Neural cell (in vitro differentiated cells): ENCODE measurements at regions not wholly inside any gene's neighbourhood (a gene's known extent, or its start where the extent isn't known, plus 50 kb on each side); places are given as distances from the start of the nearest gene placed in this dataset.

Source experiments
- H2AFZ ChIP-seq: fragments of 200-600, 300-800 bp; sonication (generic), shearing (Covaris generic); 2 replicates; pipeline ENCODE4 v1.6.0; 2014; ENCODE audit warnings: low read depth, mild to moderate bottlenecking, antibody characterized with exemption, low read length, moderate library complexity
- H3F3A ChIP-seq: fragments of 200-600 bp; shearing (Covaris generic); 2 replicates; pipeline ENCODE4 v1.6.1; 2016; ENCODE audit warnings: mild to moderate bottlenecking, moderate library complexity, mixed read lengths, antibody characterized with exemption, low read length; ENCODE audit not compliant: insufficient read depth, poor library complexity, severe bottlenecking
- H3K27ac ChIP-seq: fragments of 200-600, 300-800 bp; sonication (generic), shearing (Covaris generic); 2 replicates; pipeline ENCODE4 v1.5.1; 2014; ENCODE audit warnings: mild to moderate bottlenecking, low read length, moderate library complexity
- H3K27me3 ChIP-seq: fragments of 300-800, 200-600 bp; sonication (generic), shearing (Covaris generic); 2 replicates; pipeline ENCODE4 v1.6.0; 2014; ENCODE audit warnings: mild to moderate bottlenecking, low read depth, low read length, moderate library complexity; ENCODE audit not compliant: insufficient read depth
- H3K36me3 ChIP-seq: fragments of 300-800, 200-600 bp; sonication (generic), shearing (Covaris generic); 2 replicates; pipeline ENCODE4 v1.5.1; 2014; ENCODE audit warnings: mild to moderate bottlenecking, antibody characterized with exemption, low read length, moderate library complexity; ENCODE audit not compliant: insufficient read depth
- H3K4me2 ChIP-seq: fragments of 300-800, 200-600 bp; sonication (generic), shearing (Covaris generic); 2 replicates; pipeline ENCODE4 v1.6.0; 2014; ENCODE audit warnings: mild to moderate bottlenecking, low read length
- H3K4me3 ChIP-seq: fragments of 300-800, 200-600 bp; sonication (generic), shearing (Covaris generic); 2 replicates; pipeline ENCODE4 v1.5.1; 2014; ENCODE audit warnings: mild to moderate bottlenecking, low read length, moderate library complexity
- H3K79me2 ChIP-seq: fragments of 200-600 bp; shearing (Covaris generic); replicated peaks from 2 replicates; pipeline ENCODE4 v1.6.0; 2014; ENCODE audit warnings: mild to moderate bottlenecking, low read length, moderate library complexity; ENCODE audit not compliant: insufficient read depth
- H3K9ac ChIP-seq: fragments of 300-800, 200-600 bp; sonication (generic), shearing (Covaris generic); 2 replicates; pipeline ENCODE4 v1.6.1; 2016; ENCODE audit warnings: mild to moderate bottlenecking, low read length, mixed read lengths
- H3K9me2 ChIP-seq: fragments of 200-600 bp; shearing (Covaris generic); 2 replicates; pipeline ENCODE4 v1.6.1; 2016; ENCODE audit warnings: mild to moderate bottlenecking, low read length, mixed read lengths; ENCODE audit not compliant: insufficient read depth
- H3K9me3 ChIP-seq: fragments of 200-600, 300-800 bp; sonication (generic), shearing (Covaris generic); 2 replicates; pipeline ENCODE4 v1.6.1; 2016; ENCODE audit warnings: mild to moderate bottlenecking, mixed run types, low read length, moderate library complexity, mixed read lengths
- H4K20me1 ChIP-seq: fragments of 200-600 bp; shearing (Covaris generic); 2 replicates; pipeline ENCODE4 v1.6.1; 2016; ENCODE audit warnings: mild to moderate bottlenecking, mixed run types; ENCODE audit not compliant: insufficient read depth
- EP300 ChIP-seq: fragments of 450-650 bp; conservative IDR thresholded peaks from 2 replicates; pipeline ENCODE4 v1.6.1; 2014; ENCODE audit warnings: antibody characterized with exemption, mild to moderate bottlenecking, moderate library complexity; ENCODE audit not compliant: poor library complexity, severe bottlenecking
- EZH2 ChIP-seq: fragments of 200-600, 300-800 bp; shearing (Covaris generic), sonication (generic); IDR thresholded peaks from 2 replicates; pipeline ENCODE4 v1.6.1; 2014; ENCODE audit warnings: antibody characterized with exemption, low read length, borderline replicate concordance, mild to moderate bottlenecking; ENCODE audit not compliant: insufficient read depth, poor library complexity, severe bottlenecking
- MXI1 ChIP-seq: fragments of 450-650 bp; conservative IDR thresholded peaks from 2 replicates; pipeline ENCODE4 v1.6.1; 2014; ENCODE audit warnings: antibody characterized with exemption, mild to moderate bottlenecking; ENCODE audit not compliant: poor library complexity, severe bottlenecking
- POLR2AphosphoS5 ChIP-seq: IDR thresholded peaks from 2 replicates; pipeline ENCODE4 v1.6.1; 2012
- RAD21 ChIP-seq: fragments of 450-650 bp; conservative IDR thresholded peaks from 2 replicates; pipeline ENCODE4 v1.6.1; 2014; ENCODE audit warnings: antibody characterized with exemption, mild to moderate bottlenecking, moderate library complexity
- SMC3 ChIP-seq: fragments of 450-650 bp; conservative IDR thresholded peaks from 2 replicates; pipeline ENCODE4 v1.6.1; 2014; ENCODE audit warnings: antibody characterized with exemption, mild to moderate bottlenecking, moderate library complexity; ENCODE audit not compliant: poor library complexity
- TAF1 ChIP-seq: IDR thresholded peaks from 2 replicates; pipeline ENCODE4 v1.6.1; 2012; ENCODE audit warnings: low read depth
- TF ChIP-seq, protein P1 (sequence below): IDR thresholded peaks from 2 replicates; pipeline ENCODE4 v1.6.1; 2012; ENCODE audit warnings: borderline replicate concordance
- TF ChIP-seq, protein P2 (sequence below): fragments of 450-650 bp; IDR thresholded peaks from 2 replicates; pipeline ENCODE4 v1.5.1; 2014; ENCODE audit warnings: antibody characterized with exemption, mild to moderate bottlenecking, moderate library complexity; ENCODE audit not compliant: poor library complexity, severe bottlenecking

DNA sequence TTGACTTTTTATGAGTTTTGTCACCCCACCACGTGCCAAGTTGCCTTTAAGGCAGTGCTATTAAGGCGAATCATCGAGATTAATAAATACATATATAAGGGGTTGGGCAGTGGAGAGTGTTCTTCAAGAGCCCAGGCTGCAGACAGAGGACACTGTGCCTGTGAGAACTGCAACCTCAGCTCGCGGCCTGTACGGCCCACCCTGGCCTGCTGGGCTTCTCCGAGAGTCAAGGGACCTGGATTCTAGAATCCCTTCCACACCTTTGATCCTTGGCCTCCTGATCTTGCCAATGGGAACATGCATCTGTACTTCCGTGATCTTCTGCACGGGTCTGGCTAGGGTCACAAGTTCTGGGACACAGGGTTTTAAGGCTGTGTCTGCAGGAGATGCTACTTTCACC is 54.5 kb downstream of the IRX5 start:
- TF ChIP-seq POLR2AphosphoS5, result no peak
- TF ChIP-seq EP300, result no peak
- no peak for TF ChIP-seq TAF1
- TF ChIP-seq, protein P1, sequence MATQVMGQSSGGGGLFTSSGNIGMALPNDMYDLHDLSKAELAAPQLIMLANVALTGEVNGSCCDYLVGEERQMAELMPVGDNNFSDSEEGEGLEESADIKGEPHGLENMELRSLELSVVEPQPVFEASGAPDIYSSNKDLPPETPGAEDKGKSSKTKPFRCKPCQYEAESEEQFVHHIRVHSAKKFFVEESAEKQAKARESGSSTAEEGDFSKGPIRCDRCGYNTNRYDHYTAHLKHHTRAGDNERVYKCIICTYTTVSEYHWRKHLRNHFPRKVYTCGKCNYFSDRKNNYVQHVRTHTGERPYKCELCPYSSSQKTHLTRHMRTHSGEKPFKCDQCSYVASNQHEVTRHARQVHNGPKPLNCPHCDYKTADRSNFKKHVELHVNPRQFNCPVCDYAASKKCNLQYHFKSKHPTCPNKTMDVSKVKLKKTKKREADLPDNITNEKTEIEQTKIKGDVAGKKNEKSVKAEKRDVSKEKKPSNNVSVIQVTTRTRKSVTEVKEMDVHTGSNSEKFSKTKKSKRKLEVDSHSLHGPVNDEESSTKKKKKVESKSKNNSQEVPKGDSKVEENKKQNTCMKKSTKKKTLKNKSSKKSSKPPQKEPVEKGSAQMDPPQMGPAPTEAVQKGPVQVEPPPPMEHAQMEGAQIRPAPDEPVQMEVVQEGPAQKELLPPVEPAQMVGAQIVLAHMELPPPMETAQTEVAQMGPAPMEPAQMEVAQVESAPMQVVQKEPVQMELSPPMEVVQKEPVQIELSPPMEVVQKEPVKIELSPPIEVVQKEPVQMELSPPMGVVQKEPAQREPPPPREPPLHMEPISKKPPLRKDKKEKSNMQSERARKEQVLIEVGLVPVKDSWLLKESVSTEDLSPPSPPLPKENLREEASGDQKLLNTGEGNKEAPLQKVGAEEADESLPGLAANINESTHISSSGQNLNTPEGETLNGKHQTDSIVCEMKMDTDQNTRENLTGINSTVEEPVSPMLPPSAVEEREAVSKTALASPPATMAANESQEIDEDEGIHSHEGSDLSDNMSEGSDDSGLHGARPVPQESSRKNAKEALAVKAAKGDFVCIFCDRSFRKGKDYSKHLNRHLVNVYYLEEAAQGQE, result no peak
- no peak for TF ChIP-seq SMC3
- no peak for TF ChIP-seq MXI1
- no peaks in the 10 kb centered on the region for H3K36me3 ChIP-seq
- H2AFZ ChIP-seq, result no peak overlapping the region
- no peak overlapping the region for H3K9ac ChIP-seq
- no peaks in the 10 kb centered on the region for H3K9me2 ChIP-seq
- H3K27me3 ChIP-seq, result no peaks in the 10 kb centered on the region
- H3K4me2 ChIP-seq, result no peak overlapping the region
- no peak overlapping the region for H3K4me3 ChIP-seq
- no peaks in the 10 kb centered on the region for H4K20me1 ChIP-seq
- H3F3A ChIP-seq, result no peaks in the 10 kb centered on the region
- H3K9me3 ChIP-seq, result no peaks in the 10 kb centered on the region
- no peak overlapping the region for H3K27ac ChIP-seq
- no peaks in the 10 kb centered on the region for H3K79me2 ChIP-seq

DNA sequence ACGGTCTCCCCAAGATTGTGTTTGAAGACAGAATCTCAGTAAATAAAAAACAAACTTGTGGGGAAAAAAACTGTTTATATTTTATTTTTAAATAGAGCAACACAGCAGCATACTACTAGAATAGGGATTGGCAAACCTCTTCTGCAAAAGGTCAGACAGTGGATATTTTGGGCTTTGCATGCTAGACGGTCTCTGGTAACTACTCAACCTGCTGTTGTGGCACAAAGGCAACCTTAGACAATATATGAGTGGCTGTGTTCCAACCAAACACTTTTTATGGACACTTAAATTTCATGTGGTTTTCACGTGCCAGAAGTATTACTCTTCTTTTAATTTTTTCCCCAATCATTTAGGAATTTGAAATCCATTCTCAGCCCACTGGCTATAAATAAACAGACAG is 55.0 kb downstream of the IRX5 start:
- H3K36me3 ChIP-seq, result no peaks in the 10 kb centered on the region
- no peaks in the 10 kb centered on the region for H3K9me3 ChIP-seq
- H3K9ac ChIP-seq, result no peak overlapping the region
- H3K4me3 ChIP-seq, result no peak overlapping the region
- no peak overlapping the region for H3K4me2 ChIP-seq
- no peaks in the 10 kb centered on the region for H3K27me3 ChIP-seq
- no peak for TF ChIP-seq SMC3
- TF ChIP-seq EZH2, result no peak
- TF ChIP-seq MXI1, result no peak
- TF ChIP-seq, protein P2, sequence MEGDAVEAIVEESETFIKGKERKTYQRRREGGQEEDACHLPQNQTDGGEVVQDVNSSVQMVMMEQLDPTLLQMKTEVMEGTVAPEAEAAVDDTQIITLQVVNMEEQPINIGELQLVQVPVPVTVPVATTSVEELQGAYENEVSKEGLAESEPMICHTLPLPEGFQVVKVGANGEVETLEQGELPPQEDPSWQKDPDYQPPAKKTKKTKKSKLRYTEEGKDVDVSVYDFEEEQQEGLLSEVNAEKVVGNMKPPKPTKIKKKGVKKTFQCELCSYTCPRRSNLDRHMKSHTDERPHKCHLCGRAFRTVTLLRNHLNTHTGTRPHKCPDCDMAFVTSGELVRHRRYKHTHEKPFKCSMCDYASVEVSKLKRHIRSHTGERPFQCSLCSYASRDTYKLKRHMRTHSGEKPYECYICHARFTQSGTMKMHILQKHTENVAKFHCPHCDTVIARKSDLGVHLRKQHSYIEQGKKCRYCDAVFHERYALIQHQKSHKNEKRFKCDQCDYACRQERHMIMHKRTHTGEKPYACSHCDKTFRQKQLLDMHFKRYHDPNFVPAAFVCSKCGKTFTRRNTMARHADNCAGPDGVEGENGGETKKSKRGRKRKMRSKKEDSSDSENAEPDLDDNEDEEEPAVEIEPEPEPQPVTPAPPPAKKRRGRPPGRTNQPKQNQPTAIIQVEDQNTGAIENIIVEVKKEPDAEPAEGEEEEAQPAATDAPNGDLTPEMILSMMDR, result no peak
- TF ChIP-seq TAF1, result no peak
- TF ChIP-seq RAD21, result no peak
- TF ChIP-seq, protein P1, result no peak
- no peak for TF ChIP-seq EP300
- no peak for TF ChIP-seq POLR2AphosphoS5
- no peak overlapping the region for H3K27ac ChIP-seq
- no peaks in the 10 kb centered on the region for H4K20me1 ChIP-seq
- no peaks in the 10 kb centered on the region for H3K79me2 ChIP-seq
- H3F3A ChIP-seq, result no peaks in the 10 kb centered on the region
- H3K9me2 ChIP-seq, result no peaks in the 10 kb centered on the region
- H2AFZ ChIP-seq, result no peak overlapping the region
